ENCODE measurements at regions not wholly inside any gene's neighbourhood (a gene's known extent, or its start where the extent isn't known, plus 50 kb on each side); places are given as distances from the start of the nearest gene placed in this dataset.

DNA sequence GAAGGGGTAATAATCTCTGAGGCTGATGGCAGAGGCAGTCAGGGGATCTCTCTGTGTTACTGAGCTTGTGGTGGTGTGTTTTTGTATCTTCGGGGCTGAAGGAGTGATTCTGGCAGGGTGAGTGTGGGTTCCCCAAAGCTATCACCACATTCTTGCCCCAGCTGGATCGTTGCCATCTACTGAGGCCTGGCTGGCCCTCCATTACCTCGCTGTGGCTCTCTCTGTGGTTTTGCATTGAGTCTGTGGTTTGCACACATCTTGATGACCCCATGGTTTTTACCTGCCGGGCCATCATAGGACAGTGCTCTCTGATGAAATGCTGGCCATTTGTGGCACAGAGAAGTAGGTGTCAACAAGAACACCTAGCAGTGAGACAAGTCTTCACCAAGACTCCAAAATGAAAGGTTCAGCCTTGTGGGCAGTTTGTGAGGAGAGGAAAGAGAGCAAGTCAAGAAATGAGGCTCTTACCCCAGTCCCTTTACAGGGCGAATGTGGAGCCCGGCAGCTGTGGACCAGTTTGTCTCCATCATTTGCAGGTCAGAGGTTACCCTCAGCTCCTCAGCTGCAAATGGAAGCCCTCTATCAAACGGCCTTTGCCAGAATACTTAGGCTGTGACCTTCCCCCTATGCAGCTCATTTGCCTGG, 69.0 kb upstream of the NPAS1 start:
- TF ChIP-seq, protein P1, sequence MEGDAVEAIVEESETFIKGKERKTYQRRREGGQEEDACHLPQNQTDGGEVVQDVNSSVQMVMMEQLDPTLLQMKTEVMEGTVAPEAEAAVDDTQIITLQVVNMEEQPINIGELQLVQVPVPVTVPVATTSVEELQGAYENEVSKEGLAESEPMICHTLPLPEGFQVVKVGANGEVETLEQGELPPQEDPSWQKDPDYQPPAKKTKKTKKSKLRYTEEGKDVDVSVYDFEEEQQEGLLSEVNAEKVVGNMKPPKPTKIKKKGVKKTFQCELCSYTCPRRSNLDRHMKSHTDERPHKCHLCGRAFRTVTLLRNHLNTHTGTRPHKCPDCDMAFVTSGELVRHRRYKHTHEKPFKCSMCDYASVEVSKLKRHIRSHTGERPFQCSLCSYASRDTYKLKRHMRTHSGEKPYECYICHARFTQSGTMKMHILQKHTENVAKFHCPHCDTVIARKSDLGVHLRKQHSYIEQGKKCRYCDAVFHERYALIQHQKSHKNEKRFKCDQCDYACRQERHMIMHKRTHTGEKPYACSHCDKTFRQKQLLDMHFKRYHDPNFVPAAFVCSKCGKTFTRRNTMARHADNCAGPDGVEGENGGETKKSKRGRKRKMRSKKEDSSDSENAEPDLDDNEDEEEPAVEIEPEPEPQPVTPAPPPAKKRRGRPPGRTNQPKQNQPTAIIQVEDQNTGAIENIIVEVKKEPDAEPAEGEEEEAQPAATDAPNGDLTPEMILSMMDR (IDR thresholded peaks at IDR 0.05), result no peak
- no peak for TF ChIP-seq POLR2A (IDR thresholded peaks at IDR 0.05)

Measured in vagina (tissue), 2 donors.